ENCODE measurements at regions not wholly inside any gene's neighbourhood (a gene's known extent, or its start where the extent isn't known, plus 50 kb on each side); places are given as distances from the start of the nearest gene placed in this dataset.

- Histone ChIP-seq H3K4me1 (ENCODE audit: insufficient read depth, low read length) (no peaks in the 10 kb centered on the region), H3K36me3 (ENCODE audit: insufficient read depth, low read length) (no peaks in the 10 kb centered on the region), H3K4me3 (ENCODE audit: insufficient read depth, low read length) (no peak overlapping the region), H3K27me3 (ENCODE audit: insufficient read depth, low read length) (no peaks in the 10 kb centered on the region), H3K27ac (ENCODE audit: low read depth, low read length) (no peak overlapping the region), H4K20me1 (ENCODE audit: insufficient read depth, low read length) (no peaks in the 10 kb centered on the region), H3K4me2 (ENCODE audit: insufficient read depth, low read length) (no peak overlapping the region), H3K9me3 (ENCODE audit: low read depth, low read length) (no peaks in the 10 kb centered on the region), H2AFZ (ENCODE audit: low read length) (no peak overlapping the region), H3K79me2 (ENCODE audit: insufficient read depth, low read length) (no peaks in the 10 kb centered on the region)
- no peak for DNase-seq (ENCODE audit: insufficient read length, low spot score, missing footprints)
- TF ChIP-seq CTCF (IDR thresholded peaks at IDR 0.05; ENCODE audit: extremely low read depth, low read depth, low read length): no peak
These were observed 50.5 kb upstream of the GPR141 start for GRCh38 chr7:37633048-37633447.
